Smooth muscle cell (in vitro differentiated cells): ENCODE measurements at regions not wholly inside any gene's neighbourhood (a gene's known extent, or its start where the extent isn't known, plus 50 kb on each side); places are given as distances from the start of the nearest gene placed in this dataset.

Source experiments
- DNase-seq: peaks from one replicate; lab custom pipeline; 2025; ENCODE audit not compliant: unreplicated experiment; lab: John Stamatoyannopoulos, UW
- H2AFZ ChIP-seq: fragments of 200-600 bp; sonication (generic); 2 replicates; pipeline ENCODE4 v1.6.0; 2016; ENCODE audit warnings: antibody characterized with exemption, low read depth, mild to moderate bottlenecking
- H3F3A ChIP-seq: fragments of 200-600 bp; sonication (generic); 2 replicates; pipeline ENCODE4 v1.6.0; 2017; ENCODE audit warnings: antibody characterized with exemption, low read depth
- H3K27ac ChIP-seq: fragments of 200-600 bp; sonication (generic); 2 replicates; pipeline ENCODE4 v1.5.1; 2016; ENCODE audit warnings: low read depth, mild to moderate bottlenecking
- H3K27me3 ChIP-seq: fragments of 200-600 bp; sonication (generic); 2 replicates; pipeline ENCODE4 v1.6.1; 2016; ENCODE audit warnings: low read depth, mild to moderate bottlenecking
- H3K36me3 ChIP-seq: fragments of 200-600 bp; sonication (generic); 2 replicates; pipeline ENCODE4 v1.5.1; 2016; ENCODE audit warnings: low read depth
- H3K4me1 ChIP-seq: fragments of 200-600 bp; sonication (generic); 2 replicates; pipeline ENCODE4 v1.5.1; 2016; ENCODE audit warnings: low read depth
- H3K4me2 ChIP-seq: fragments of 200-600 bp; sonication (generic); 2 replicates; pipeline ENCODE4 v1.6.0; 2016; ENCODE audit warnings: mild to moderate bottlenecking
- H3K4me3 ChIP-seq: fragments of 200-600 bp; sonication (generic); 2 replicates; pipeline ENCODE4 v1.5.1; 2016; ENCODE audit warnings: mild to moderate bottlenecking
- H3K79me2 ChIP-seq: fragments of 200-600 bp; sonication (generic); 2 replicates; pipeline ENCODE4 v1.6.0; 2016; ENCODE audit warnings: low read depth, mild to moderate bottlenecking
- H3K9ac ChIP-seq: fragments of 200-600 bp; sonication (generic); 2 replicates; pipeline ENCODE4 v1.6.0; 2016; ENCODE audit warnings: low read depth
- H3K9me3 ChIP-seq: fragments of 200-600 bp; sonication (generic); replicated peaks from 2 replicates; pipeline ENCODE4 v1.5.1; 2016; ENCODE audit warnings: low read depth
- H4K20me1 ChIP-seq: fragments of 200-600 bp; sonication (generic); 2 replicates; pipeline ENCODE4 v1.6.0; 2016; ENCODE audit warnings: low read depth
- CTCF ChIP-seq: fragments of 200-600 bp; sonication (generic); IDR thresholded peaks from 2 replicates; pipeline ENCODE4 v1.5.1; 2017; ENCODE audit warnings: borderline replicate concordance, mild to moderate bottlenecking, antibody characterized with exemption; ENCODE audit not compliant: insufficient read depth, poor library complexity, severe bottlenecking
- WGBS: methylation state at CpG from one replicate; pipeline ENCODE4 v1.1.7; 2016; ENCODE audit warnings: low lambda C conversion rate; 5-methylcytosine and 5-hydroxymethylcytosine counted together

- no peak for TF ChIP-seq CTCF
- Histone ChIP-seq H3K9ac (no peak overlapping the region), H3K79me2 (no peaks in the 10 kb centered on the region), H3F3A (no peaks in the 10 kb centered on the region), H3K27ac (no peak overlapping the region), H4K20me1 (no peaks in the 10 kb centered on the region), H3K27me3 (no peaks in the 10 kb centered on the region), H3K4me2 (no peak overlapping the region), H2AFZ (no peak overlapping the region), H3K4me3 (no peak overlapping the region), H3K36me3 (no peaks in the 10 kb centered on the region), H3K9me3 (no peaks in the 10 kb centered on the region), H3K4me1 (peaks cover 3% of the 10 kb centered on the region)
- no peak for DNase-seq
- WGBS, result 97% methylated on average over 2 of the region's 2 CpGs
Observed at GRCh38 chr11:76607431-76607830, 63.1 kb downstream of the LRRC32 start.

- Histone ChIP-seq H3K36me3 (no peaks in the 10 kb centered on the region), H3K27me3 (no peaks in the 10 kb centered on the region), H3K9ac (no peak overlapping the region), H3K27ac (peak overlapping the region; percentile 77), H2AFZ (no peak overlapping the region), H3F3A (no peaks in the 10 kb centered on the region), H3K9me3 (no peaks in the 10 kb centered on the region), H3K79me2 (no peaks in the 10 kb centered on the region), H4K20me1 (no peaks in the 10 kb centered on the region), H3K4me2 (peak overlapping the region; percentile 57), H3K4me1 (peaks cover 3% of the 10 kb centered on the region), H3K4me3 (no peak overlapping the region)
- TF ChIP-seq CTCF, result no peak
- WGBS, result 89% methylated on average over 8 of the region's 8 CpGs
- DNase-seq, result no peak
Observed at GRCh38 chr11:76605338-76606074, 65.0 kb downstream of the LRRC32 start.

GRCh38 chr11:76604626-76605241 is 65.8 kb downstream of the LRRC32 start:
- Histone ChIP-seq H3K9ac (no peak overlapping the region), H3K4me2 (no peak overlapping the region), H3K9me3 (no peaks in the 10 kb centered on the region), H3K4me1 (peaks cover 2% of the 10 kb centered on the region), H3K79me2 (no peaks in the 10 kb centered on the region), H3K27ac (no peak overlapping the region), H2AFZ (no peak overlapping the region), H3K27me3 (no peaks in the 10 kb centered on the region), H4K20me1 (no peaks in the 10 kb centered on the region), H3F3A (no peaks in the 10 kb centered on the region), H3K4me3 (no peak overlapping the region), H3K36me3 (no peaks in the 10 kb centered on the region)
- 92% methylated on average over 8 of the region's 8 CpGs for WGBS
- no peak for DNase-seq
- no peak for TF ChIP-seq CTCF
